ENCODE measurements at regions not wholly inside any gene's neighbourhood (a gene's known extent, or its start where the extent isn't known, plus 50 kb on each side); places are given as distances from the start of the nearest gene placed in this dataset.

DNA sequence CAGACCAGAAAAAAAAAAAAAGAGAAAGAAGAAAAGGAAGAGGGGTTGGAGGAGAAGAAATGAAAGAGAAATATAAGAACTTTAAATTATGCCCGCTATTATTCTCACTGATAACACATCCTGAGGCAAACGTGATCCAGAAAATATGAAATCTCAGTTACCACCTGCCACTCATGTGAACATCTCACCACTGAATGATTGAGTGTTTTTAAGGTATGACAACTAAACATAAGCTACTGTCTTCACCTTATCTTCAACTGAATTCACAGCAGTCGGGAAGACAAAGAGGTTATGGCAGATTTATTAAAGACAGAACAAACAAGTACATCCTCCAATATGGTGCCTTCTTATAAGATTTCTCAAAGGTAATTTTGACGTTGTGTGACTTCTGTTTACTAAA, 327.9 kb downstream of the TMEM161B start:
- no peak overlapping the region for H3K27ac Mint-ChIP-seq
- DNase-seq (ENCODE audit: low spot score in 2 of 2) = no peak
- H3K36me3 Mint-ChIP-seq = no peaks in the 10 kb centered on the region
- no peak for ATAC-seq
- peaks cover 3 to 10% of the 10 kb centered on the region in 2 donors for H3K9me3 Mint-ChIP-seq

GRCh38 chr5:87936667-87937066, 332.0 kb downstream of the TMEM161B start:
- DNase-seq (ENCODE audit: low spot score in 2 of 2) (no peak), ATAC-seq (no peak)
- Mint-ChIP-seq H3K27ac (no peak overlapping the region), H3K9me3 (peaks cover 3 to 10% of the 10 kb centered on the region in 2 donors), H3K36me3 (no peaks in the 10 kb centered on the region)

DNA sequence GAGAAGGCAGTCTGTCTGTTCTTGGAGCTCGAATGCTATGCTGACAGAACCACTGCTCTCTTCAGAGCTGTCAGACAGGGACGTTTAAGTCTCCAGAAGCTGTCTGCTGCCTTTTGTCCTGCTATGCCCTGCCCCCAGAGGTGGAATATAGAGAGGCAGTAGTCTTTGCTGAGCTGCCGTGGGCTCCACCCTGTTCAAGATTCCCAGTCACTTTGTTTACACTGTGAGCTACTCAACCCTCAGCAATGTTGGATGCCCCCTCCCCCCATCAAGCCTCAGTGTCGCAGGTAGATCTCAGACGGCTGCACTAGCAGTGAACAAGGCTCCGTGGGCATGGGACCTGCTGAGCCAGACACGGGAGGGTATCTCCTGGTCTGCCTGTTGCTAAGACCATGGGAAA, 344.2 kb downstream of the TMEM161B start:
- no peak for DNase-seq (ENCODE audit: low spot score in 2 of 2)
- Mint-ChIP-seq H3K27ac (no peak overlapping the region), H3K9me3 (peaks cover 10 to 22% of the 10 kb centered on the region in 2 donors), H3K36me3 (peaks cover 0 to 20% of the 10 kb centered on the region in 2 donors)
- ATAC-seq = no peak

GRCh38 chr5:87916320-87916719, 352.3 kb downstream of the TMEM161B start:
- ATAC-seq (no peak), DNase-seq (ENCODE audit: low spot score in 2 of 2) (no peak)
- Mint-ChIP-seq H3K27ac (no peak overlapping the region), H3K9me3 (peaks cover 0 to 30% of the 10 kb centered on the region in 2 donors), H3K36me3 (no peaks in the 10 kb centered on the region)

- no peak overlapping the region for H3K27ac Mint-ChIP-seq
- no peaks in the 10 kb centered on the region for H3K36me3 Mint-ChIP-seq
- ATAC-seq (no peak), DNase-seq (ENCODE audit: low spot score in 2 of 2) (no peak)
- peaks cover 0 to 22% of the 10 kb centered on the region in 2 donors for H3K9me3 Mint-ChIP-seq
Measured at GRCh38 chr5:87912419-87912818, 356.2 kb downstream of the TMEM161B start.

GRCh38 chr5:87909382-87909781, 359.3 kb downstream of the TMEM161B start:
- DNase-seq (ENCODE audit: low spot score in 2 of 2) = no peak
- Mint-ChIP-seq H3K27ac (no peak overlapping the region), H3K9me3 (peaks cover 4 to 12% of the 10 kb centered on the region in 2 donors), H3K36me3 (no peaks in the 10 kb centered on the region)
- ATAC-seq = no peak

DNA sequence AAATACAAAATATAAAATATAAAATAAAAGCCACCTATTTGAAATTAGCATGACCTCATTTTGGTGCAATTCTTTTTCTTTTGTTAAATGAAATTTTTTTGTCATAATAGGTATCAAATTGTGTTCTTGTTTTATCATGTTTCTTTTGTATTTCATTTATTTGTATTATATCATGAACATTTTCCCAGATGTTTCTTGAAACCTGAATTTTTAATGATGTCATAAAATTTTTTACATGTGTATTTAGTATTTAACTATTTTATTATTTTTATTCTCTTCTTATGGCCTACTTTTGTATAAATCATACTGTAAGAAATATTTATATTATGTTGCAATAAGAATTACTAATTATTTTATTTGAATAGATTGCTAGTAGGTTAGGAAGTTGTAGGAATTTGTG, 361.7 kb downstream of the TMEM161B start:
- Mint-ChIP-seq H3K36me3 (no peaks in the 10 kb centered on the region), H3K9me3 (peaks cover 4 to 7% of the 10 kb centered on the region in 2 donors), H3K27ac (no peak overlapping the region)
- no peak for DNase-seq (ENCODE audit: low spot score in 2 of 2)
- no peak for ATAC-seq

DNA sequence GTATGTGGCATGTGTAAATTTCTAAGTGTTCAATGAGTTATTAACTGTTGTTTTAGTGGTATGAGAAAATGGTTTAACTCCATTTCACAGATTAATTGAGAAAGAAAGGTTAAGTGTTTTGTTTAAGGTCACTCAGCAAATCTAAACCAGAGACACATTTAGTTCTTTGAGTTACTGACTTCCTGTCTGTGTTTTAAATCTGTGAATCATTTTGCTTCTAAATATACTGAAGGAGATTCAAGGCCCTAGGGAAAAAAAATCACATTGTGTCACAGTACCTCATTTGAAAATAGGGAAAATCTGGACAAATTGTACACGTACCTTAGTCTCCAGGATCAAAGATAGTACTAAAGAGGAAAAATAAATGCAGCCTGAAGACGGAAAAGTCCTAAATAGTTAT, 368.2 kb downstream of the TMEM161B start:
- no peak for ATAC-seq
- Mint-ChIP-seq H3K27ac (no peak overlapping the region), H3K36me3 (no peaks in the 10 kb centered on the region), H3K9me3 (peaks cover 5 to 10% of the 10 kb centered on the region in 2 donors)
- DNase-seq (ENCODE audit: low spot score in 2 of 2) = no peak

DNA sequence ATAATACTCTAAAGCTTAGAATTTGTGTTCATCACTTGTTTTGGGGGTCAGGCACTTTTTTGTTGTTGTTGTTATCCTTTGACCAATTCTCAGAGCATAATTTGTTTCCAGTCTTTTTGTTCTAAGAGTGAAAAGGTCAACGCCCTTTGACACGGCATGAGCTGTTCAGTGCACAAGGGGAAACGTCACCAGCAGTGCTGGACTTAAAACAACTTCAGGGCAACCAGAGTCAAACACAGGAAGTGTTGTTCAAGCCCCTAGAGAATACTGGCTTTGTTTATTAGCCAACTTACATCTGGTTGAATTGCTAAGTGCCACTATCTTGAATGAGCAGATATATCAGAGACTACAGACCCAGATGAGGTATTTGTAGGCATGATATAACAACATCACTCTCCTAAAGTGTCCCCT, 368.9 kb downstream of the TMEM161B start:
- Mint-ChIP-seq H3K27ac (no peak overlapping the region), H3K9me3 (peaks cover 9 to 10% of the 10 kb centered on the region in 2 donors), H3K36me3 (no peaks in the 10 kb centered on the region)
- ATAC-seq = no peak
- DNase-seq (ENCODE audit: low spot score in 2 of 2) = no peak

DNA sequence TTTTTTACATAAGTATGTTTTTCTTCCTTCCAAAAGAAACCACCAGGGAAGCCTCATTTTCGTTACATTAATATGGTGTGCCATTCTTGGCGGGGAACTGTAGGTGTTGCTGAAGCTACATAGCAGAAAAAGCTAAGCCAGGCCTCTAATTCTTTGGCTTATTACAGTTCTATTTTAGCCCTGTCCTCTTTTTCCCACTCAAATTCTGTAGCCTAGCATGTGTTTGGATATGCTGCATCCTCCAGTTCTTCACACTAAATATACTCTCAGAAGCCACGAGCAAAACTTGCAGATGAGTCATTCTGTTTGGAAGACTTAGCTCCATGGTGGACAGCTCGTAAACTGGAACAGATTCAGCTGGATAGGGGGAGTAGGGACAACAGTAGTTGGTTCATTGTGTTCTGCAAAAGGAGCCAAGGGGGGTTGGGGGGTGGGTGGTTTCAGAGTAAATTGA, 369.4 kb downstream of the TMEM161B start:
- ATAC-seq = no peak
- Mint-ChIP-seq H3K27ac (no peak overlapping the region), H3K36me3 (no peaks in the 10 kb centered on the region), H3K9me3 (peaks cover 5 to 6% of the 10 kb centered on the region in 2 donors)
- no peak for DNase-seq (ENCODE audit: low spot score in 2 of 2)

- Mint-ChIP-seq H3K36me3 (no peaks in the 10 kb centered on the region), H3K27ac (no peak overlapping the region), H3K9me3 (peaks cover 5 to 6% of the 10 kb centered on the region in 2 donors)
- DNase-seq (ENCODE audit: low spot score in 2 of 2) = no peak
- ATAC-seq = no peak
Measured at GRCh38 chr5:87898574-87898973, 370.1 kb downstream of the TMEM161B start.

- ATAC-seq (no peak), DNase-seq (ENCODE audit: low spot score in 2 of 2) (no peak)
- Mint-ChIP-seq H3K27ac (no peak overlapping the region), H3K36me3 (no peaks in the 10 kb centered on the region), H3K9me3 (peaks cover 0 to 8% of the 10 kb centered on the region in 2 donors)
Measured at GRCh38 chr5:87888139-87888538, 380.5 kb downstream of the TMEM161B start.

DNA sequence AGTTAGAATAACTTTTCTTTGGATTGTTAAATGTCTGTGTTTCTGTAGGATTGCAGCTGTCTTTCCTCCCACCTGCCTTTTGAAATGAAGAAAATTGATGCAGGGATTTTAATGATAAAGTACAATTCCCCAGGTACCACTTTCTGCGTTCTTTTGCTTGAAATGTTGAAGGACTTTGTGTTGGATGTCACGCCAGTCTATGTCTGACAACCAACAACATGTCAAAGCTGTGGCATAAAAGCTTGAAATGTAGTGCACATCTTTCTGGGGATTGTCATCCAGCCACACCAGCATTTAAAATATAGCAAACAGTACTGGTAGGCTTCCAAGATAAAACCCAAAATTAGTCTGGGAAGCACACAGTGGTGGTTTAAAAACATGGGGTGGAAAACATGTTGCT, 381.4 kb downstream of the TMEM161B start:
- no peaks in the 10 kb centered on the region for H3K36me3 Mint-ChIP-seq
- no peak for ATAC-seq
- H3K9me3 Mint-ChIP-seq = peaks cover 0 to 7% of the 10 kb centered on the region in 2 donors
- no peak overlapping the region for H3K27ac Mint-ChIP-seq
- DNase-seq (ENCODE audit: low spot score in 2 of 2) = no peak

DNA sequence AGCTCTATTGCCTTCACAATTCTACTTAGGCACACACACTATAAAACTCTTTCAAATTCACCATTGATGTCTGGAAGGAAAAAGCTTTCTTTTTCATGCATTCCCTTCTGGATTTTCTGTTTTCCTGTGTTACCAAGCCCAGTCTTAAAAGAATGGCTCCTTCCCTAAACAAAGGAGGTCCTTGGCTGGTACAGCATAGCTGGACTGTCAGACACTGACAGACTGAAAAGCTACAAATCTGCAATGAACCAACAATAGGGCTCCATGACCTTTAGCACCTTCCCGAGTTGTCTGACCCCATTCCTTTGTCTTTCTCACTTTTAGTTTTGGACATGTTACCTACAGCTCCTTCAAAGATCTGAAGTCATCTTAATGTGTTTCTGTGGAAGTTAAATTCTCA, 382.5 kb downstream of the TMEM161B start:
- ATAC-seq (no peak), DNase-seq (ENCODE audit: low spot score in 2 of 2) (no peak)
- H3K27ac Mint-ChIP-seq = no peak overlapping the region
- H3K9me3 Mint-ChIP-seq = peaks cover 5 to 7% of the 10 kb centered on the region in 2 donors
- H3K36me3 Mint-ChIP-seq = no peaks in the 10 kb centered on the region

- Mint-ChIP-seq H3K27ac (no peak overlapping the region), H3K9me3 (peaks cover 5 to 7% of the 10 kb centered on the region in 2 donors), H3K36me3 (no peaks in the 10 kb centered on the region)
- no peak for DNase-seq (ENCODE audit: low spot score in 2 of 2)
- no peak for ATAC-seq
Measured at GRCh38 chr5:87885758-87886157, 382.9 kb downstream of the TMEM161B start.

GRCh38 chr5:87877495-87877894, 391.1 kb downstream of the TMEM161B start:
- no peak overlapping the region for H3K27ac Mint-ChIP-seq
- H3K36me3 Mint-ChIP-seq = no peaks in the 10 kb centered on the region
- DNase-seq (ENCODE audit: low spot score in 2 of 2) (no peak), ATAC-seq (no peak)
- peaks cover 7 to 17% of the 10 kb centered on the region in 2 donors for H3K9me3 Mint-ChIP-seq

DNA sequence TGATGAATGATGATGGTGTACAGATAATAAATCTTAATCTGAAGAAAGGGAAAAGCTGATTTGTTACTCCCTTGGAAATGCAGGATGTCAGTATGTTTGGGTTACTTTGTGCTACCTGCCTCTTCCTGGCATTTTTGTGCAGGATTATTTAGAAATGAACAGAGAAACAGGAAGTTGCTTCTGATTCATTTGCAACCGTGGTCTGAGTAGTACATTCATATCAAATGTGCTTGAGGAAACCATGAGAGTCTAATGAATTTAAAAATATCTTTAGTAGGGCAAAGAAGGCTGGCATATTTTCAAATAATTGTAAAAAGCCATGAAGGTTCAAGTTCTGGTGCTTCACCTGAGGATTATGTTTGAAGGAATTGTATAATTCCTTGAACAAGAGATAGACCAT, 391.6 kb downstream of the TMEM161B start:
- DNase-seq (ENCODE audit: low spot score in 2 of 2) (no peak), ATAC-seq (no peak)
- Mint-ChIP-seq H3K9me3 (peaks cover 7 to 17% of the 10 kb centered on the region in 2 donors), H3K36me3 (no peaks in the 10 kb centered on the region), H3K27ac (no peak overlapping the region)

DNA sequence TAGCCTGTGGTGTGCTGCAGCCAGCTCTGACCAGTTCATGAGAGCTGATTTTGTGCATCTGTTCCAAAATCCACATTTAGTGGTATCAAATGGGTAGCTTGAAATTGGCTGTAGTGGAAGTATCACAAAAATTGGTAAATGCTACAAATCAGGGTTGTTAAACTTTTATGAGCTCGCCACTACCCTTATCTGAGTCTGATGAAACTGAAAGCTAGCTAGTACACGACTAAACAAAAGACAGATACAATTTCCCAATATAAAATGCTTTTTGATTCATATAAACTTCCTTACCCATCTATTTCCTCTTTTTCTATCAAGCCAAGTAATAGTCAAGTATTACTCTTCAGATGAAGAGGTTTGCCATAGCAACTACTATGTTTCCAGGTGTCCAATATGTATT, 392.0 kb downstream of the TMEM161B start:
- ATAC-seq (no peak), DNase-seq (ENCODE audit: low spot score in 2 of 2) (no peak)
- H3K36me3 Mint-ChIP-seq = no peaks in the 10 kb centered on the region

DNA sequence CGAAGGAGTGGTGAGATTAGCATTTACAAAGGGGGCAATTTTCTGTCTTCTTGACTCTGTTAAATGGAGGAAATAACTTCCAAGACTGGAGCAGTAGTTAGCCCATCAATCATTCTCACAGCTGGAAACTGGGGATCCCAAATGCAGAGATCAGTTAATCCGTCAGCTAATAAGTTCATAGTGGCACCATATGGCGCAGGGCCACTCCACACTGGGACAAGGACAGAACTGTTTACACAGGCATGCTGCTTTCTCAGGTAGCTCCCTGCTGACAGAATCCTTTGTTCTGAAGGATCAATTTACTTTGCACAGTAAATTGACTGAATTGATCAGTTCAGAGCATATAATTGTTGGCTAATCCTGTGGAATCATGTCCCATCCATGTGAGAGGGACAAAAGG, 395.7 kb downstream of the TMEM161B start:
- Mint-ChIP-seq H3K36me3 (no peaks in the 10 kb centered on the region), H3K27ac (no peak overlapping the region), H3K9me3 (no peaks in the 10 kb centered on the region)
- ATAC-seq (no peak), DNase-seq (ENCODE audit: low spot score in 2 of 2) (no peak)

More for the DNA sequence above, 392.0 kb downstream of the TMEM161B start:
- H3K27ac Mint-ChIP-seq = no peak overlapping the region
- peaks cover 7 to 15% of the 10 kb centered on the region in 2 donors for H3K9me3 Mint-ChIP-seq

Data from activated naive CD4-positive, alpha-beta T cell treated with anti-CD3 and anti-CD28 coated beads, Interleukin-2, amount 50 U/mL, for 72 hours (primary cell).